HCT116 (cell line): ENCODE measurements at regions not wholly inside any gene's neighbourhood (a gene's known extent, or its start where the extent isn't known, plus 50 kb on each side); places are given as distances from the start of the nearest gene placed in this dataset.

ENCODE experiments used
- ATAC-seq: fragments of 200-7000 bp; cut with Tn5 transposase; 2 replicates; pipeline ENCODE4 v1.9.1; 2020; ENCODE audit warnings: mild to moderate bottlenecking, moderate library complexity
- BruUV-seq: library from RNA; stranded (reverse); fragments of 400-500 nt; replicated peaks from 2 replicates; lab custom pipeline; 2021; lab: Mats Ljungman, UMichigan
- CTCF ChIA-PET: fragments of 300-600 bp; sonication (Branson Sonifier 250); formaldehyde crosslinking; loops from one replicate; lab custom pipeline; 2021; ENCODE audit warnings: antibody characterized with exemption; lab: Charles Lee
- POLR2A ChIA-PET: fragments of 300-600, 350-600 bp; sonication (Branson Sonifier 250); formaldehyde crosslinking; loops from one replicate; lab custom pipeline; 2021; ENCODE audit warnings: antibody characterized with exemption; lab: Charles Lee
- RAD21 ChIA-PET, 2 experiments: fragments of 300-600 bp; sonication (Branson Sonifier 250); formaldehyde crosslinking; loops; one replicate each; lab custom pipeline; 2023; ENCODE audit warnings: low total read pairs in 2 of 2; ENCODE audit not compliant: uncharacterized antibody in 2 of 2, unreplicated experiment in 2 of 2, low non-redundant PET in 1 of 2; lab: Charles Lee
- DNase-seq: peaks from one replicate; pipeline ENCODE4 v3.0.0-alpha.2; 2010; ENCODE audit warnings: low read depth, low spot score
- H2AFZ ChIP-seq: fragments of 200-600 bp; shearing (Covaris generic), sonication (generic); 2 replicates; pipeline ENCODE4 v1.6.1; 2017; ENCODE audit warnings: low read depth, mixed run types, mixed read lengths, antibody characterized with exemption, low read length; ENCODE audit not compliant: poor library complexity, severe bottlenecking
- H3K27ac ChIP-seq: 2 replicates; pipeline ENCODE4 v1.5.1; 2012; ENCODE audit warnings: low read depth, low read length
- H3K27me3 ChIP-seq: fragments of 200-600 bp; sonication (generic); 2 replicates; pipeline ENCODE4 v1.6.1; 2016; ENCODE audit warnings: mixed run types, low read length, mixed read lengths; ENCODE audit not compliant: insufficient read depth
- H3K36me3 ChIP-seq, 2 experiments: fragments of 200-500 bp in 1 of 2; fragments of 200-600 bp in 1 of 2; sonication (Bioruptor generic) in 1 of 2; sonication (generic) in 1 of 2; 2 replicates each; pipeline versions ENCODE4 v1.5.1 to v1.6.1; 2014 to 2016; ENCODE audit warnings: low read length in 2 of 2, inconsistent platforms in 1 of 2, mixed read lengths in 1 of 2, mixed run types in 1 of 2; ENCODE audit not compliant: insufficient read depth in 2 of 2, control insufficient read depth in 1 of 2
- H3K4me1 ChIP-seq, 2 experiments: fragments of 200-600 bp in 1 of 2; sonication (generic) in 1 of 2; 2 replicates each; pipeline versions ENCODE4 v1.5.1 to v1.6.1; 2012 to 2017; ENCODE audit warnings: low read length in 2 of 2, inconsistent platforms in 1 of 2, mild to moderate bottlenecking in 1 of 2, mixed read lengths in 1 of 2, mixed run types in 1 of 2, moderate library complexity in 1 of 2; ENCODE audit not compliant: insufficient read depth in 2 of 2, control insufficient read depth in 1 of 2
- H3K4me2 ChIP-seq: fragments of 200-600 bp; sonication (generic); 2 replicates; pipeline ENCODE4 v1.6.1; 2017; ENCODE audit warnings: mixed run types, low read length, mixed read lengths
- H3K4me3 ChIP-seq, 2 experiments: fragments of 200-600 bp in 1 of 2; sonication (generic) in 1 of 2; replicated peaks in 1 of 2; 2 replicates each; pipeline ENCODE4 v1.5.1; 2011 to 2016; ENCODE audit warnings: low read length in 2 of 2, control low read depth in 1 of 2, low read depth in 1 of 2, mild to moderate bottlenecking in 1 of 2, mixed read lengths in 1 of 2, mixed run types in 1 of 2
- H3K79me2 ChIP-seq: fragments of 200-600 bp; sonication (generic); 2 replicates; pipeline ENCODE4 v1.6.1; 2017; ENCODE audit warnings: mild to moderate bottlenecking, mixed run types, low read length, moderate library complexity, mixed read lengths; ENCODE audit not compliant: insufficient read depth
- H3K9ac ChIP-seq: fragments of 200-600 bp; sonication (generic); 2 replicates; pipeline ENCODE4 v1.6.1; 2016; ENCODE audit warnings: low read length, mixed read lengths
- H3K9me2 ChIP-seq: fragments of 200-600 bp; sonication (generic), shearing (Covaris generic); 2 replicates; pipeline ENCODE4 v1.6.1; 2017; ENCODE audit warnings: mixed run types, mild to moderate bottlenecking, moderate library complexity; ENCODE audit not compliant: insufficient read depth
- H3K9me3 ChIP-seq, 2 experiments: fragments of 200-500 bp in 1 of 2; fragments of 200-600 bp in 1 of 2; sonication (Bioruptor generic) in 1 of 2; sonication (generic) in 1 of 2; 2 replicates each; pipeline ENCODE4 v1.6.1; 2014 to 2017; ENCODE audit warnings: low read length in 2 of 2, mixed read lengths in 2 of 2, inconsistent platforms in 1 of 2, low read depth in 1 of 2, mild to moderate bottlenecking in 1 of 2, mixed run types in 1 of 2, moderate library complexity in 1 of 2; ENCODE audit not compliant: control insufficient read depth in 1 of 2, insufficient read depth in 1 of 2
- H4K20me1 ChIP-seq: fragments of 200-600 bp; sonication (generic), shearing (Covaris generic); 2 replicates; pipeline ENCODE4 v1.6.1; 2017; ENCODE audit warnings: mixed run types, mild to moderate bottlenecking, moderate library complexity; ENCODE audit not compliant: insufficient read depth
- ATF3 ChIP-seq: IDR thresholded peaks from 2 replicates; pipeline ENCODE4 v1.6.1; 2012
- EZH2 ChIP-seq: fragments of 200-600 bp; sonication (generic); IDR thresholded peaks from 2 replicates; pipeline ENCODE4 v1.6.1; 2017; ENCODE audit warnings: antibody characterized with exemption, mixed run types
- MAX ChIP-seq: IDR thresholded peaks from 2 replicates; pipeline ENCODE4 v1.6.1; 2012
- POLR2A ChIP-seq: IDR thresholded peaks from 2 replicates; pipeline ENCODE4 v1.7.0; 2011; ENCODE audit warnings: borderline replicate concordance; ENCODE audit not compliant: insufficient read depth, insufficient read length; ENCODE audit errors: extremely low read depth
- RAD21 ChIP-seq: IDR thresholded peaks from 2 replicates; pipeline ENCODE4 v1.6.1; 2012; ENCODE audit warnings: low read depth, mild to moderate bottlenecking
- SRF ChIP-seq: IDR thresholded peaks from 2 replicates; pipeline ENCODE4 v1.6.1; 2012; ENCODE audit warnings: low read depth
- YY1 ChIP-seq: IDR thresholded peaks from 2 replicates; pipeline ENCODE4 v1.6.1; 2011; ENCODE audit warnings: low read length, low read depth, moderate library complexity, mild to moderate bottlenecking; ENCODE audit not compliant: insufficient replicate concordance; ENCODE audit errors: extremely low read depth
- ZFX ChIP-seq: fragments of 450-650 bp; IDR thresholded peaks from 2 replicates; pipeline ENCODE4 v1.6.1; 2017
- intact Hi-C: fragments of 100-400 bp; cut with micrococcal nuclease; formaldehyde crosslinking; loops from 2 replicates; pipeline ENCODE4 v1.10.0; 2022
- TF ChIP-seq, protein P1 (sequence below): IDR thresholded peaks from 2 replicates; pipeline ENCODE4 v1.6.1; 2012; ENCODE audit warnings: low read depth
- TF ChIP-seq, protein P2 (sequence below): IDR thresholded peaks from 2 replicates; pipeline ENCODE4 v1.6.1; 2011; ENCODE audit warnings: mild to moderate bottlenecking, low read length, moderate library complexity; ENCODE audit not compliant: insufficient replicate concordance; ENCODE audit errors: extremely low read depth
- TF ChIP-seq, protein P3 (sequence below), 3 experiments: fragments of 200-600 bp in 1 of 3; sonication (generic) in 1 of 3; IDR thresholded peaks in 2 of 3; conservative IDR thresholded peaks in 1 of 3; 2 replicates each; pipeline ENCODE4 v1.5.1; 2012 to 2017; ENCODE audit warnings: low read depth in 2 of 3, low read length in 2 of 3, antibody characterized with exemption in 1 of 3, borderline replicate concordance in 1 of 3, control low read depth in 1 of 3, mild to moderate bottlenecking in 1 of 3, mixed read lengths in 1 of 3, mixed run types in 1 of 3, moderate library complexity in 1 of 3; ENCODE audit not compliant: insufficient read depth in 1 of 3

DNA sequence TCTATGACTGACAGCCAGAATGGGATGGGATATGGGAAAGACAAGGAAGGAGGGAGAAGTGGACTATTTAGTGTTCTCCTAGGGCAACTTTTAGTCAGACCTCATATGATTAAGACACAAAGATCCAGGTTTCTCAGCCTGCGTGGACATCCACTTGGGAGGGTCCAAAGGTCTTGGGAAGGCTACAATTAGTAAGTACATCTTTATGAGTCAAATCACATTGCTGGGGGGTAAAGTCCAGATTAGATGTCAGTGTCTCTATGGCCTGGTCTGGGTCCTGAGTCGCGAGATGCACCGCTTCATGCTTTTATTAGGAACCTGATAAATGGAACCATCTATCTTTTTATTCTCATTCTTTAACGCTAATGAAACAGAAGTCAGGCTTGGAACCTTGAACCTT is 378.4 kb upstream of the ASIC2 start:
- no peak for ATAC-seq
- ChIA-PET RAD21 (no interaction called here), CTCF (no interaction called here), POLR2A (no interaction called here)
- Histone ChIP-seq H3K27me3 (no peaks in the 10 kb centered on the region), H3K4me2 (no peak overlapping the region), H3K9ac (no peak overlapping the region), H3K9me3 (no peaks in the 10 kb centered on the region), H3K9me2 (no peaks in the 10 kb centered on the region), H2AFZ (no peak overlapping the region), H3K4me1 (no peaks in the 10 kb centered on the region), H3K79me2 (no peaks in the 10 kb centered on the region), H3K4me3 (no peak overlapping the region), H3K36me3 (no peaks in the 10 kb centered on the region), H4K20me1 (no peaks in the 10 kb centered on the region), H3K27ac (no peak overlapping the region)
- intact Hi-C loops: loop anchor here (10.0 kb wide), 1 partner anchor 887 kb away; no protein-coding TSS in a partner anchor
- TF ChIP-seq ATF3: no peak
- TF ChIP-seq, protein P1, sequence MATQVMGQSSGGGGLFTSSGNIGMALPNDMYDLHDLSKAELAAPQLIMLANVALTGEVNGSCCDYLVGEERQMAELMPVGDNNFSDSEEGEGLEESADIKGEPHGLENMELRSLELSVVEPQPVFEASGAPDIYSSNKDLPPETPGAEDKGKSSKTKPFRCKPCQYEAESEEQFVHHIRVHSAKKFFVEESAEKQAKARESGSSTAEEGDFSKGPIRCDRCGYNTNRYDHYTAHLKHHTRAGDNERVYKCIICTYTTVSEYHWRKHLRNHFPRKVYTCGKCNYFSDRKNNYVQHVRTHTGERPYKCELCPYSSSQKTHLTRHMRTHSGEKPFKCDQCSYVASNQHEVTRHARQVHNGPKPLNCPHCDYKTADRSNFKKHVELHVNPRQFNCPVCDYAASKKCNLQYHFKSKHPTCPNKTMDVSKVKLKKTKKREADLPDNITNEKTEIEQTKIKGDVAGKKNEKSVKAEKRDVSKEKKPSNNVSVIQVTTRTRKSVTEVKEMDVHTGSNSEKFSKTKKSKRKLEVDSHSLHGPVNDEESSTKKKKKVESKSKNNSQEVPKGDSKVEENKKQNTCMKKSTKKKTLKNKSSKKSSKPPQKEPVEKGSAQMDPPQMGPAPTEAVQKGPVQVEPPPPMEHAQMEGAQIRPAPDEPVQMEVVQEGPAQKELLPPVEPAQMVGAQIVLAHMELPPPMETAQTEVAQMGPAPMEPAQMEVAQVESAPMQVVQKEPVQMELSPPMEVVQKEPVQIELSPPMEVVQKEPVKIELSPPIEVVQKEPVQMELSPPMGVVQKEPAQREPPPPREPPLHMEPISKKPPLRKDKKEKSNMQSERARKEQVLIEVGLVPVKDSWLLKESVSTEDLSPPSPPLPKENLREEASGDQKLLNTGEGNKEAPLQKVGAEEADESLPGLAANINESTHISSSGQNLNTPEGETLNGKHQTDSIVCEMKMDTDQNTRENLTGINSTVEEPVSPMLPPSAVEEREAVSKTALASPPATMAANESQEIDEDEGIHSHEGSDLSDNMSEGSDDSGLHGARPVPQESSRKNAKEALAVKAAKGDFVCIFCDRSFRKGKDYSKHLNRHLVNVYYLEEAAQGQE: no peak
- TF ChIP-seq SRF: no peak
- TF ChIP-seq MAX: no peak
- no peak for TF ChIP-seq POLR2A
- TF ChIP-seq RAD21: no peak
- TF ChIP-seq, protein P2, sequence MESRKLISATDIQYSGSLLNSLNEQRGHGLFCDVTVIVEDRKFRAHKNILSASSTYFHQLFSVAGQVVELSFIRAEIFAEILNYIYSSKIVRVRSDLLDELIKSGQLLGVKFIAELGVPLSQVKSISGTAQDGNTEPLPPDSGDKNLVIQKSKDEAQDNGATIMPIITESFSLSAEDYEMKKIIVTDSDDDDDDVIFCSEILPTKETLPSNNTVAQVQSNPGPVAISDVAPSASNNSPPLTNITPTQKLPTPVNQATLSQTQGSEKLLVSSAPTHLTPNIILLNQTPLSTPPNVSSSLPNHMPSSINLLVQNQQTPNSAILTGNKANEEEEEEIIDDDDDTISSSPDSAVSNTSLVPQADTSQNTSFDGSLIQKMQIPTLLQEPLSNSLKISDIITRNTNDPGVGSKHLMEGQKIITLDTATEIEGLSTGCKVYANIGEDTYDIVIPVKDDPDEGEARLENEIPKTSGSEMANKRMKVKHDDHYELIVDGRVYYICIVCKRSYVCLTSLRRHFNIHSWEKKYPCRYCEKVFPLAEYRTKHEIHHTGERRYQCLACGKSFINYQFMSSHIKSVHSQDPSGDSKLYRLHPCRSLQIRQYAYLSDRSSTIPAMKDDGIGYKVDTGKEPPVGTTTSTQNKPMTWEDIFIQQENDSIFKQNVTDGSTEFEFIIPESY: no peak
- TF ChIP-seq EZH2: no peak
- no peak for TF ChIP-seq YY1
- TF ChIP-seq, protein P3, sequence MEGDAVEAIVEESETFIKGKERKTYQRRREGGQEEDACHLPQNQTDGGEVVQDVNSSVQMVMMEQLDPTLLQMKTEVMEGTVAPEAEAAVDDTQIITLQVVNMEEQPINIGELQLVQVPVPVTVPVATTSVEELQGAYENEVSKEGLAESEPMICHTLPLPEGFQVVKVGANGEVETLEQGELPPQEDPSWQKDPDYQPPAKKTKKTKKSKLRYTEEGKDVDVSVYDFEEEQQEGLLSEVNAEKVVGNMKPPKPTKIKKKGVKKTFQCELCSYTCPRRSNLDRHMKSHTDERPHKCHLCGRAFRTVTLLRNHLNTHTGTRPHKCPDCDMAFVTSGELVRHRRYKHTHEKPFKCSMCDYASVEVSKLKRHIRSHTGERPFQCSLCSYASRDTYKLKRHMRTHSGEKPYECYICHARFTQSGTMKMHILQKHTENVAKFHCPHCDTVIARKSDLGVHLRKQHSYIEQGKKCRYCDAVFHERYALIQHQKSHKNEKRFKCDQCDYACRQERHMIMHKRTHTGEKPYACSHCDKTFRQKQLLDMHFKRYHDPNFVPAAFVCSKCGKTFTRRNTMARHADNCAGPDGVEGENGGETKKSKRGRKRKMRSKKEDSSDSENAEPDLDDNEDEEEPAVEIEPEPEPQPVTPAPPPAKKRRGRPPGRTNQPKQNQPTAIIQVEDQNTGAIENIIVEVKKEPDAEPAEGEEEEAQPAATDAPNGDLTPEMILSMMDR (IDR thresholded peaks at IDR 0.05 in 2 of 3, conservative IDR thresholded peaks at IDR 0.05 in 1 of 3; ENCODE audit: borderline replicate concordance in 1 of 3, insufficient read depth in 1 of 3, low read depth in 2 of 3, low read length in 2 of 3): no peak
- no peak for TF ChIP-seq ZFX
- no TSS peak for BruUV-seq
- no peak for DNase-seq
